CD14-positive monocyte (primary cell): ENCODE measurements at regions not wholly inside any gene's neighbourhood (a gene's known extent, or its start where the extent isn't known, plus 50 kb on each side); places are given as distances from the start of the nearest gene placed in this dataset.

Experiments
- DNase-seq, 3 donors: peaks; one replicate each; pipeline ENCODE4 v3.0.0-alpha.2; 2011 to 2022
- H2AFZ ChIP-seq: 2 replicates; pipeline ENCODE4 v1.6.0; 2012; ENCODE audit warnings: mild to moderate bottlenecking, low read depth, low read length, inconsistent platforms; ENCODE audit not compliant: insufficient read depth, poor library complexity, severe bottlenecking
- H3K27ac ChIP-seq, 2 donors: 1 replicate in 1 of 2; 2 replicates in 1 of 2; pipeline ENCODE4 v1.5.1; 2012 to 2013; ENCODE audit warnings: low read length in 2 of 2, control low read depth in 1 of 2, inconsistent platforms in 1 of 2, low read depth in 1 of 2, mild to moderate bottlenecking in 1 of 2
- H3K27me3 ChIP-seq, 2 donors: one replicate each; pipeline versions ENCODE4 v1.6.0 to v1.6.1; 2011 to 2013; ENCODE audit warnings: low read length in 2 of 2; ENCODE audit not compliant: control insufficient read depth in 2 of 2, insufficient read depth in 2 of 2
- H3K36me3 ChIP-seq, 2 donors: replicated peaks in 1 of 2; 1 replicate in 1 of 2; 2 replicates in 1 of 2; pipeline versions ENCODE4 v1.5.1 to v1.6.1; 2012 to 2013; ENCODE audit warnings: low read length in 2 of 2, control low read depth in 1 of 2, inconsistent platforms in 1 of 2, mild to moderate bottlenecking in 1 of 2; ENCODE audit not compliant: insufficient read depth in 2 of 2, control insufficient read depth in 1 of 2
- H3K4me1 ChIP-seq, 2 donors: 1 replicate in 1 of 2; 2 replicates in 1 of 2; pipeline versions ENCODE4 v1.5.1 to v1.6.1; 2012 to 2013; ENCODE audit warnings: low read length in 2 of 2, control low read depth in 1 of 2, inconsistent platforms in 1 of 2, mild to moderate bottlenecking in 1 of 2, moderate library complexity in 1 of 2; ENCODE audit not compliant: insufficient read depth in 2 of 2, control insufficient read depth in 1 of 2
- H3K4me2 ChIP-seq: replicated peaks from 2 replicates; pipeline ENCODE3; 2012; ENCODE audit warnings: low read length, moderate library complexity, mild to moderate bottlenecking; ENCODE audit not compliant: poor library complexity, severe bottlenecking; ENCODE audit errors: extremely low read depth
- H3K4me3 ChIP-seq, 3 experiments: fragments of 200-600 bp in 1 of 3; sonication (generic) in 1 of 3; replicated peaks in 1 of 3; 1 replicate in 2 of 3; 2 replicates in 1 of 3; pipeline ENCODE4 v1.5.1; 2011 to 2013; ENCODE audit warnings: low read length in 3 of 3, mild to moderate bottlenecking in 3 of 3, control low read depth in 2 of 3, low read depth in 2 of 3, inconsistent platforms in 1 of 3, moderate library complexity in 1 of 3
- H3K79me2 ChIP-seq: 2 replicates; pipeline ENCODE4 v1.6.0; 2012; ENCODE audit warnings: mild to moderate bottlenecking, control low read depth, inconsistent platforms, low read length, moderate library complexity; ENCODE audit not compliant: insufficient read depth
- H3K9ac ChIP-seq: 2 replicates; pipeline ENCODE4 v1.6.0; 2017; ENCODE audit warnings: low read length, mild to moderate bottlenecking; ENCODE audit not compliant: insufficient read depth, poor library complexity, severe bottlenecking
- H3K9me3 ChIP-seq, 2 donors: replicated peaks in 1 of 2; 1 replicate in 1 of 2; 2 replicates in 1 of 2; pipeline versions ENCODE4 v1.5.1 to v1.6.1; 2012 to 2013; ENCODE audit warnings: low read length in 2 of 2, control low read depth in 1 of 2; ENCODE audit not compliant: control insufficient read depth in 1 of 2, insufficient read depth in 1 of 2
- H4K20me1 ChIP-seq: 2 replicates; pipeline ENCODE4 v1.6.0; 2012; ENCODE audit warnings: mild to moderate bottlenecking, low read length, control low read depth, moderate library complexity; ENCODE audit not compliant: insufficient read depth
- H3K27ac Mint-ChIP-seq, 7 donors: one replicate each; pipeline ENCODE4 v1.8.0; 2020; ENCODE audit warnings: mild to moderate bottlenecking in 7 of 7, mixed read lengths in 7 of 7, moderate library complexity in 6 of 7, inconsistent platforms in 2 of 7
- H3K27me3 Mint-ChIP-seq, 3 donors: one replicate each; pipeline ENCODE4 v1.8.0; 2021 to 2022; ENCODE audit warnings: low read depth in 3 of 3, mild to moderate bottlenecking in 3 of 3, mixed read lengths in 3 of 3, moderate library complexity in 3 of 3, inconsistent platforms in 1 of 3
- H3K36me3 Mint-ChIP-seq, 2 donors: one replicate each; pipeline ENCODE4 v1.8.0; 2020; ENCODE audit warnings: mixed read lengths in 2 of 2, inconsistent platforms in 1 of 2, mild to moderate bottlenecking in 1 of 2
- H3K4me1 Mint-ChIP-seq: one replicate; pipeline ENCODE4 v1.8.0; 2020; ENCODE audit warnings: mild to moderate bottlenecking, mixed read lengths
- H3K4me3 Mint-ChIP-seq, 2 donors: one replicate each; pipeline ENCODE4 v1.8.0; 2020; ENCODE audit warnings: mild to moderate bottlenecking in 2 of 2, mixed read lengths in 2 of 2, moderate library complexity in 1 of 2
- H3K9me3 Mint-ChIP-seq, 7 donors: one replicate each; pipeline ENCODE4 v1.8.0; 2020 to 2022; ENCODE audit warnings: mixed read lengths in 7 of 7, mild to moderate bottlenecking in 6 of 7, moderate library complexity in 6 of 7, inconsistent platforms in 2 of 7
- WGBS: methylation state at CpG from one replicate; pipeline ENCODE4 v1.1.5; 2013; ENCODE audit warnings: missing lambda C conversion rate; ENCODE audit not compliant: insufficient coverage; 5-methylcytosine and 5-hydroxymethylcytosine counted together
- intact Hi-C, 2 donors: fragments of 100-400 bp; cut with micrococcal nuclease; formaldehyde crosslinking; loops; one replicate each; pipeline versions ENCODE4 v1.15.0 to v1.15.1; 2023
- TF ChIP-seq, protein P1 (sequence below): fragments of 200-600 bp; IDR thresholded peaks from one replicate; pipeline ENCODE4 v1.8.0; 2022; ENCODE audit warnings: antibody characterized with exemption, mild to moderate bottlenecking

DNA sequence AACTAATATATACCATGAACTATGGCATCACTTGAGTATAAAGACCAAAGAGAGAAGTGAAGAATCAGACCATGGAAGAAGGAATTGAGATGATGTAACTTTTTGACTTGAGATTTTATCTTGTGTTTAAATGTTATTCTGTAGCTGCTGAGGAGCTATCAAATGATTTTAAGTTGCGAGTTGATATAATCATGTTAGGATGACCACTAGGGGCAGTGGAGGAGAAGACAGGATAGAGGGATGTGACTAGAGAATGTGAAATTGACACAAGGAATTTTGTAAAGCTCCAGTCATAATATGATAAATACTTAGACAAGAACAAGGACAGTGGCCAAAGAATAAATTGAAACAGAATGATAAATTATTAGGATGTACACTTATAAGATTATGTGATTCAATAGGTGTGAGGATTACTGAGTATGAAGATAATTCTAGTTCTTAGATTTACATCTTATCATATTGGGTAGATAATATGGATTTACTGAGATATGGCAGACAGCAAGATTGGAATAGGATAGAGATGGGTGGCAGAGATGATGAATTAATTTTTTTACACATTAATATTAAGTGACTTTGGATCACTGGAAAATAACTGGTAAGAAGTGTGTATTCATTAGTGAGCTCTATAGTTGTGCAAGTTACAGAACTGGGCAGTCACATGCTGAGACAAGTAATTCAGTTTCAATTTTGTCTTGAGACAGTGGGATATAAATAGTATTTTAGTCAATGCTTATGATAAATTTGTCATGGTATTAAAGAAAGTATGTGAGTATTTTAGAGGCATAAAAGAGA, 816.0 kb upstream of the PCDH10 start:
- H3K4me2 ChIP-seq = no peak overlapping the region
- Mint-ChIP-seq H3K27ac (no peak overlapping the region), H3K4me1 (no peaks in the 10 kb centered on the region), H3K4me3 (no peak overlapping the region), H3K27me3 (no peaks in the 10 kb centered on the region), H3K36me3 (no peaks in the 10 kb centered on the region), H3K9me3 (peaks cover 0 to 7% (median 0%) of the 10 kb centered on the region in 7 donors)
- no peaks in the 10 kb centered on the region for H4K20me1 ChIP-seq
- intact Hi-C loops = no loop called here
- H3K9me3 ChIP-seq = no peaks in the 10 kb centered on the region
- DNase-seq = no peak
- no peaks in the 10 kb centered on the region for H3K27me3 ChIP-seq
- no peak overlapping the region for H3K4me3 ChIP-seq
- H3K79me2 ChIP-seq = no peaks in the 10 kb centered on the region
- H3K9ac ChIP-seq = no peak overlapping the region
- WGBS = 100% methylated on average over 1 of the region's 1 CpG
- H3K4me1 ChIP-seq = no peaks in the 10 kb centered on the region
- H2AFZ ChIP-seq = no peak overlapping the region
- TF ChIP-seq, protein P1, sequence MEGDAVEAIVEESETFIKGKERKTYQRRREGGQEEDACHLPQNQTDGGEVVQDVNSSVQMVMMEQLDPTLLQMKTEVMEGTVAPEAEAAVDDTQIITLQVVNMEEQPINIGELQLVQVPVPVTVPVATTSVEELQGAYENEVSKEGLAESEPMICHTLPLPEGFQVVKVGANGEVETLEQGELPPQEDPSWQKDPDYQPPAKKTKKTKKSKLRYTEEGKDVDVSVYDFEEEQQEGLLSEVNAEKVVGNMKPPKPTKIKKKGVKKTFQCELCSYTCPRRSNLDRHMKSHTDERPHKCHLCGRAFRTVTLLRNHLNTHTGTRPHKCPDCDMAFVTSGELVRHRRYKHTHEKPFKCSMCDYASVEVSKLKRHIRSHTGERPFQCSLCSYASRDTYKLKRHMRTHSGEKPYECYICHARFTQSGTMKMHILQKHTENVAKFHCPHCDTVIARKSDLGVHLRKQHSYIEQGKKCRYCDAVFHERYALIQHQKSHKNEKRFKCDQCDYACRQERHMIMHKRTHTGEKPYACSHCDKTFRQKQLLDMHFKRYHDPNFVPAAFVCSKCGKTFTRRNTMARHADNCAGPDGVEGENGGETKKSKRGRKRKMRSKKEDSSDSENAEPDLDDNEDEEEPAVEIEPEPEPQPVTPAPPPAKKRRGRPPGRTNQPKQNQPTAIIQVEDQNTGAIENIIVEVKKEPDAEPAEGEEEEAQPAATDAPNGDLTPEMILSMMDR = no peak
- no peak overlapping the region for H3K27ac ChIP-seq
- H3K36me3 ChIP-seq = no peaks in the 10 kb centered on the region

DNA sequence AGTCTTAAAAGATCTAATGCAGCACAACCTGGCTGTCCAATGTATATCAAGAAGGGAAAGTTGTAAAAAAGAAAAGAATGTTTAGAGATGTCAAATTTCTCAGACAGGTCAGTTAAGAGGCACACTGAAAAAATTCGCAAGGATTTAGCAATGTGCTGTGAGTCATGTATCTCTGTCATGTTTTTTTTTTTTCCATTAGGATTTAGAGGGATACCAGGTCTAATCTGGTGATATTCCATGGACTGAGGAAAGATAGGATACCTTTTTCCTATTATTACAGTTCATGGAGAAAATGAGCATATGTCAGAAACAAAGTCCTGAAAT, 815.4 kb upstream of the PCDH10 start:
- Mint-ChIP-seq H3K4me3 (no peak overlapping the region), H3K27ac (no peak overlapping the region), H3K9me3 (peaks cover 0 to 7% (median 0%) of the 10 kb centered on the region in 7 donors), H3K36me3 (no peaks in the 10 kb centered on the region), H3K27me3 (no peaks in the 10 kb centered on the region), H3K4me1 (no peaks in the 10 kb centered on the region)
- H3K4me2 ChIP-seq = no peak overlapping the region
- H3K79me2 ChIP-seq = no peaks in the 10 kb centered on the region
- no CpG with 5 or more reads among the region's 1 CpG for WGBS
- H2AFZ ChIP-seq = no peak overlapping the region
- H3K36me3 ChIP-seq = no peaks in the 10 kb centered on the region
- H3K9ac ChIP-seq = no peak overlapping the region
- intact Hi-C loops = no loop called here
- no peak overlapping the region for H3K27ac ChIP-seq
- H3K4me3 ChIP-seq = no peak overlapping the region
- H3K9me3 ChIP-seq = no peaks in the 10 kb centered on the region
- H3K27me3 ChIP-seq = no peaks in the 10 kb centered on the region
- H3K4me1 ChIP-seq = no peaks in the 10 kb centered on the region
- H4K20me1 ChIP-seq = no peaks in the 10 kb centered on the region
- TF ChIP-seq, protein P1 = no peak
- no peak for DNase-seq
